GM23338 (cell line): ENCODE measurements at regions not wholly inside any gene's neighbourhood (a gene's known extent, or its start where the extent isn't known, plus 50 kb on each side); places are given as distances from the start of the nearest gene placed in this dataset.
A peak's percentile ranks its signal among the peaks of the same experiment; 100 is the strongest.
"Not testable (repeated sequence)": the region's sequence is repeated elsewhere in the genome, so short reads cannot be mapped to it uniquely, and the experiment has no call there.

Source experiments
- ATAC-seq: fragments of 200-7000 bp; cut with Tn5 transposase; 3 replicates; pipeline ENCODE4 v1.9.1; 2020
- DNase-seq: peaks from one replicate; pipeline ENCODE4 v3.0.0-alpha.2; 2015; ENCODE audit warnings: low spot score
- H2AFZ ChIP-seq: fragments of 200-600 bp; sonication (generic); 2 replicates; pipeline ENCODE4 v1.8.0; 2016; ENCODE audit warnings: antibody characterized with exemption, mild to moderate bottlenecking, moderate library complexity
- H3F3A ChIP-seq: fragments of 200-600 bp; sonication (generic); replicated peaks from 2 replicates; pipeline ENCODE4 v1.8.0; 2017; ENCODE audit warnings: antibody characterized with exemption, mixed run types, low read depth
- H3K27ac ChIP-seq: fragments of 200-600 bp; sonication (generic); 2 replicates; pipeline ENCODE4 v1.6.1; 2016; ENCODE audit warnings: low read depth
- H3K27me3 ChIP-seq: fragments of 200-600 bp; sonication (generic); 2 replicates; pipeline ENCODE4 v1.8.0; 2016; ENCODE audit warnings: mild to moderate bottlenecking, mixed run types, moderate library complexity; ENCODE audit not compliant: insufficient read depth
- H3K36me3 ChIP-seq: fragments of 200-600 bp; sonication (generic); 2 replicates; pipeline ENCODE4 v1.8.0; 2016; ENCODE audit warnings: mild to moderate bottlenecking; ENCODE audit not compliant: insufficient read depth
- H3K4me1 ChIP-seq: fragments of 200-600 bp; sonication (generic); 2 replicates; pipeline ENCODE4 v1.8.0; 2016; ENCODE audit warnings: mild to moderate bottlenecking, moderate library complexity; ENCODE audit not compliant: insufficient read depth
- H3K4me2 ChIP-seq: fragments of 200-600 bp; sonication (generic); 2 replicates; pipeline ENCODE4 v1.7.1; 2017; ENCODE audit warnings: mixed run types
- H3K4me3 ChIP-seq: fragments of 200-600 bp; sonication (generic); 2 replicates; pipeline ENCODE4 v1.6.1; 2016; ENCODE audit warnings: mixed run types
- H3K79me2 ChIP-seq: fragments of 200-600 bp; sonication (generic); replicated peaks from 2 replicates; pipeline ENCODE4 v1.8.0; 2017; ENCODE audit warnings: mild to moderate bottlenecking; ENCODE audit not compliant: insufficient read depth
- H3K9me2 ChIP-seq: fragments of 200-600 bp; sonication (generic); 2 replicates; pipeline ENCODE4 v1.8.0; 2017; ENCODE audit not compliant: insufficient read depth
- H4K20me1 ChIP-seq: fragments of 200-600 bp; sonication (generic); replicated peaks from 2 replicates; pipeline ENCODE4 v1.8.0; 2017; ENCODE audit warnings: mild to moderate bottlenecking; ENCODE audit not compliant: insufficient read depth
- H3K27ac Mint-ChIP-seq: 2 replicates; pipeline ENCODE4 v1.8.0; 2020; ENCODE audit warnings: inconsistent platforms, mild to moderate bottlenecking, moderate library complexity, mixed read lengths
- H3K27me3 Mint-ChIP-seq: 3 replicates; pipeline ENCODE4 v1.8.0; 2022; ENCODE audit warnings: low read depth, mild to moderate bottlenecking, moderate library complexity, mixed read lengths, inconsistent platforms; ENCODE audit not compliant: insufficient read depth, poor library complexity
- H3K36me3 Mint-ChIP-seq: 3 replicates; pipeline ENCODE4 v1.8.0; 2021; ENCODE audit warnings: low read depth, mild to moderate bottlenecking, inconsistent platforms, moderate library complexity, mixed read lengths
- H3K4me1 Mint-ChIP-seq: 3 replicates; pipeline ENCODE4 v1.8.0; 2020; ENCODE audit warnings: mild to moderate bottlenecking, inconsistent platforms, mixed read lengths
- H3K4me3 Mint-ChIP-seq: 3 replicates; pipeline ENCODE4 v1.8.0; 2021; ENCODE audit warnings: moderate library complexity, mild to moderate bottlenecking, inconsistent platforms, mixed read lengths
- H3K9me3 Mint-ChIP-seq: 3 replicates; pipeline ENCODE4 v1.8.0; 2020; ENCODE audit warnings: moderate library complexity, mild to moderate bottlenecking, inconsistent platforms, mixed read lengths
- CREB1 ChIP-seq: fragments of 250-450 bp; sonication (Bioruptor Pico); IDR thresholded peaks from 2 replicates; pipeline ENCODE4 v1.5.0; 2020; ENCODE audit warnings: low read depth, mild to moderate bottlenecking, moderate library complexity
- ETS1 ChIP-seq: IDR thresholded peaks from 2 replicates; pipeline ENCODE4 v1.6.1; 2016; ENCODE audit warnings: antibody characterized with exemption
- EZH2 ChIP-seq: fragments of 200-600 bp; sonication (generic); IDR thresholded peaks from one replicate; pipeline ENCODE4 v1.8.0; 2017; ENCODE audit warnings: antibody characterized with exemption, mild to moderate bottlenecking, low read depth; ENCODE audit not compliant: unreplicated experiment
- EZH2phosphoT487 ChIP-seq: fragments of 200-600 bp; sonication (generic); IDR thresholded peaks from one replicate; pipeline ENCODE4 v1.8.1; 2018; ENCODE audit warnings: antibody characterized with exemption; ENCODE audit not compliant: unreplicated experiment
- JUNB ChIP-seq: IDR thresholded peaks from one replicate; pipeline ENCODE4 v1.6.1; 2016; ENCODE audit warnings: antibody characterized with exemption; ENCODE audit not compliant: unreplicated experiment
- NANOG ChIP-seq: IDR thresholded peaks from 2 replicates; pipeline ENCODE4 v1.6.1; 2016; ENCODE audit warnings: antibody characterized with exemption, borderline replicate concordance
- POLR2AphosphoS5 ChIP-seq: IDR thresholded peaks from 2 replicates; pipeline ENCODE4 v1.6.1; 2016; ENCODE audit warnings: antibody characterized with exemption, low read depth
- STAT1 ChIP-seq: IDR thresholded peaks from one replicate; pipeline ENCODE4 v1.6.1; 2016; ENCODE audit warnings: antibody characterized with exemption; ENCODE audit not compliant: unreplicated experiment
- TF ChIP-seq, protein P1 (sequence below), 2 experiments: fragments of 200-600 bp in 1 of 2; sonication (generic) in 1 of 2; conservative IDR thresholded peaks; 2 replicates each; pipeline versions ENCODE4 v1.5.1 to v1.6.1; 2016 to 2017; ENCODE audit warnings: antibody characterized with exemption in 2 of 2, low read depth in 2 of 2, mild to moderate bottlenecking in 2 of 2, moderate library complexity in 1 of 2

GRCh38 chr7:111647881-111648280 is 85.6 kb upstream of the IMMP2L start:
- Histone ChIP-seq H3K27me3 (no peaks in the 10 kb centered on the region), H3K9me2 (no peaks in the 10 kb centered on the region), H3K4me1 (no peaks in the 10 kb centered on the region), H4K20me1 (no peaks in the 10 kb centered on the region), H3K79me2 (no peaks in the 10 kb centered on the region), H3F3A (no peaks in the 10 kb centered on the region), H3K36me3 (no peaks in the 10 kb centered on the region; the same call in none of the 2 replicates), H3K27ac (no peak overlapping the region), H3K4me3 (no peak overlapping the region), H2AFZ (no peak overlapping the region), H3K4me2 (no peak overlapping the region)
- no peak overlapping the region for H3K4me3 Mint-ChIP-seq
- peak; percentile 25 for DNase-seq
- no peak overlapping the region for H3K27ac Mint-ChIP-seq
- no peaks in the 10 kb centered on the region for H3K4me1 Mint-ChIP-seq
- TF ChIP-seq STAT1 (no peak), JUNB (no peak), ETS1 (no peak)
- no peaks in the 10 kb centered on the region for H3K27me3 Mint-ChIP-seq
- no peak for ATAC-seq
- H3K36me3 Mint-ChIP-seq: peaks cover 22% of the 10 kb centered on the region
- peaks cover 26% of the 10 kb centered on the region for H3K9me3 Mint-ChIP-seq

DNA sequence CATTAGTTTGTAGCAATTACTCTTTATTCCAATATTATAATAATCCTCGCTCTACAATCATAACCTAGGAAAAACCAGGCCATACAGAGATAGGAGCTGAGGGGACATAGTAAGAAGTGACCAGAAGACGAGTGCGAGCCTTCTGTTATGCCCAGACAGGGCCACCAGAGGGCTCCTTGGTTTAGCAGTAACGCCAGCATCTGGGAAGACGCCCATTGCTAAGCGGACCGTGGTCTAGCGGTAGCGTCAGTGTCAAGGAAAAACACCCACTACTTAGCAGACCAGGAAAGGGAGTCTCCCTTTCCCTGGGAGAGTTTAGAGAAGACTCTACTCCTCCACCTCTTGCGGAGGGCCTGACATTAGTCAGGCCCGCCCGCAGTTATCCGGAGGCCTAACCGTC is 82.3 kb upstream of the IMMP2L start:
- not testable (repeated sequence) for ATAC-seq, H3K27me3 Mint-ChIP-seq, H3K4me1 Mint-ChIP-seq, H3K9me2 ChIP-seq, H3K27ac ChIP-seq, H3K36me3 ChIP-seq, H3K4me2 ChIP-seq, H2AFZ ChIP-seq, H3K27ac Mint-ChIP-seq, H3K4me1 ChIP-seq, H3K4me3 Mint-ChIP-seq, H3F3A ChIP-seq, H4K20me1 ChIP-seq, H3K4me3 ChIP-seq, H3K79me2 ChIP-seq
- peak; percentile 53 for DNase-seq
- H3K9me3 Mint-ChIP-seq: peaks cover 23% of the 10 kb centered on the region
- peaks cover 21% of the 10 kb centered on the region for H3K36me3 Mint-ChIP-seq
- H3K27me3 ChIP-seq: peaks cover 18% of the 10 kb centered on the region
- TF ChIP-seq, protein P1, sequence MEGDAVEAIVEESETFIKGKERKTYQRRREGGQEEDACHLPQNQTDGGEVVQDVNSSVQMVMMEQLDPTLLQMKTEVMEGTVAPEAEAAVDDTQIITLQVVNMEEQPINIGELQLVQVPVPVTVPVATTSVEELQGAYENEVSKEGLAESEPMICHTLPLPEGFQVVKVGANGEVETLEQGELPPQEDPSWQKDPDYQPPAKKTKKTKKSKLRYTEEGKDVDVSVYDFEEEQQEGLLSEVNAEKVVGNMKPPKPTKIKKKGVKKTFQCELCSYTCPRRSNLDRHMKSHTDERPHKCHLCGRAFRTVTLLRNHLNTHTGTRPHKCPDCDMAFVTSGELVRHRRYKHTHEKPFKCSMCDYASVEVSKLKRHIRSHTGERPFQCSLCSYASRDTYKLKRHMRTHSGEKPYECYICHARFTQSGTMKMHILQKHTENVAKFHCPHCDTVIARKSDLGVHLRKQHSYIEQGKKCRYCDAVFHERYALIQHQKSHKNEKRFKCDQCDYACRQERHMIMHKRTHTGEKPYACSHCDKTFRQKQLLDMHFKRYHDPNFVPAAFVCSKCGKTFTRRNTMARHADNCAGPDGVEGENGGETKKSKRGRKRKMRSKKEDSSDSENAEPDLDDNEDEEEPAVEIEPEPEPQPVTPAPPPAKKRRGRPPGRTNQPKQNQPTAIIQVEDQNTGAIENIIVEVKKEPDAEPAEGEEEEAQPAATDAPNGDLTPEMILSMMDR (conservative IDR thresholded peaks at IDR 0.05; ENCODE audit: low read depth in 2 of 2): peak; percentile 53 to 67

- H3K9me3 Mint-ChIP-seq: peaks cover 23% of the 10 kb centered on the region
- no peak for TF ChIP-seq ETS1
- TF ChIP-seq, protein P1 (conservative IDR thresholded peaks at IDR 0.05; ENCODE audit: low read depth in 2 of 2): no peak
- TF ChIP-seq EZH2: no peak
- TF ChIP-seq CREB1 (CRISPR knock-in tag): no peak
- TF ChIP-seq STAT1: no peak
- no peak for TF ChIP-seq POLR2AphosphoS5
- no peak for TF ChIP-seq EZH2phosphoT487
- no peak for TF ChIP-seq NANOG
Observed at GRCh38 chr7:111642373-111642772, 80.1 kb upstream of the IMMP2L start.

More at GRCh38 chr7:111642373-111642772, 80.1 kb upstream of the IMMP2L start:
- Mint-ChIP-seq H3K27ac (no peak overlapping the region), H3K4me3 (no peak overlapping the region), H3K36me3 (peaks cover 21% of the 10 kb centered on the region), H3K27me3 (peaks cover 16% of the 10 kb centered on the region), H3K4me1 (no peaks in the 10 kb centered on the region)
- Histone ChIP-seq H4K20me1 (no peaks in the 10 kb centered on the region), H3K4me3 (no peak overlapping the region), H3K4me1 (no peaks in the 10 kb centered on the region), H2AFZ (no peak overlapping the region), H3F3A (no peaks in the 10 kb centered on the region), H3K27ac (no peak overlapping the region), H3K79me2 (no peaks in the 10 kb centered on the region), H3K9me2 (no peaks in the 10 kb centered on the region), H3K36me3 (no peaks in the 10 kb centered on the region; the same call in none of the 2 replicates), H3K4me2 (no peak overlapping the region), H3K27me3 (peaks cover 40% of the 10 kb centered on the region)
- no peak for DNase-seq
- no peak for ATAC-seq
